NCI-H345 treated with DMSO at 0.1 percent for 48 hours (cell line): ENCODE measurements at regions not wholly inside any gene's neighbourhood (a gene's known extent, or its start where the extent isn't known, plus 50 kb on each side); places are given as distances from the start of the nearest gene placed in this dataset.
"Not testable (repeated sequence)": the region's sequence is repeated elsewhere in the genome, so short reads cannot be mapped to it uniquely, and the experiment has no call there.

Source experiments
- DNase-seq: peaks from one replicate; lab custom pipeline; 2025; ENCODE audit not compliant: unreplicated experiment; lab: John Stamatoyannopoulos, UW

- no peak for DNase-seq
Observed at GRCh38 chr2:61632276-61633169, 94.4 kb upstream of the XPO1 start.

- no peak for DNase-seq
Observed at GRCh38 chr2:61631321-61631720, 93.2 kb upstream of the XPO1 start.

GRCh38 chr2:61626827-61627226 is 88.7 kb upstream of the XPO1 start:
- DNase-seq: no peak

- DNase-seq: no peak
Observed at GRCh38 chr2:61623747-61624146, 85.6 kb upstream of the XPO1 start.

- no peak for DNase-seq
Observed at GRCh38 chr2:61620244-61621159, 82.3 kb upstream of the XPO1 start.

GRCh38 chr2:61619561-61619960 is 81.4 kb upstream of the XPO1 start:
- DNase-seq: no peak

- DNase-seq: no peak
Observed at GRCh38 chr2:61617610-61618009, 79.5 kb upstream of the XPO1 start.

- DNase-seq: no peak
Observed at GRCh38 chr2:61605245-61605644, 67.1 kb upstream of the XPO1 start.

GRCh38 chr2:61604433-61604832 is 66.3 kb upstream of the XPO1 start:
- DNase-seq: no peak

- DNase-seq: not testable (repeated sequence)
Observed at GRCh38 chr2:61598515-61599156, 60.5 kb upstream of the XPO1 start.

GRCh38 chr2:61597300-61598289 is 59.4 kb upstream of the XPO1 start:
- DNase-seq: no peak

- DNase-seq: not testable (repeated sequence)
Observed at GRCh38 chr2:61594201-61594600, 56.0 kb upstream of the XPO1 start.

- DNase-seq: not testable (repeated sequence)
Observed at GRCh38 chr2:61593648-61594047, 55.5 kb upstream of the XPO1 start.

- DNase-seq: no peak
Observed at GRCh38 chr2:61590214-61590613, 52.1 kb upstream of the XPO1 start.

GRCh38 chr2:61588566-61588965 is 50.4 kb upstream of the XPO1 start:
- no peak for DNase-seq
